ENCODE measurements at regions not wholly inside any gene's neighbourhood (a gene's known extent, or its start where the extent isn't known, plus 50 kb on each side); places are given as distances from the start of the nearest gene placed in this dataset.

DNA sequence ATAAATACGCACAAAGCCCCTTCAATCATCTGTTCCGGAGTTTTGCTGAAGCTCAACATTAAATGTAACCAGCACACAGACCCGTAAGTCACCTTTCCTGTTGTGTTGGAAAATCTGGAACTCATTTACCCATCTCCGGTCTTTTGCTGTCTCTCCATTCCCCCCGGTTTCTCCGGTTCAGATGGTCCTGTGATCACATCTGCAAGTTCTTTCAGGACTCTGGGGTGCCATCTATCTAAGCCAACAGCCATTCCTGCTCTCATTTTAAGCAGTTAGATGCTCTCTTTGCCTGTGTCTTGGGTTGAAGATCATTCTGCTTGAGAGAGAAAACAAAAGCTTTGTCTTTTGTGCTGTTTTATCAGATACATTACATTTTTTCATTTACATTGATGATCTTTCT, 91.7 kb upstream of the TGIF1 start:
- no peak for TF ChIP-seq EP300 (IDR thresholded peaks at IDR 0.05)
- TF ChIP-seq, protein P1, sequence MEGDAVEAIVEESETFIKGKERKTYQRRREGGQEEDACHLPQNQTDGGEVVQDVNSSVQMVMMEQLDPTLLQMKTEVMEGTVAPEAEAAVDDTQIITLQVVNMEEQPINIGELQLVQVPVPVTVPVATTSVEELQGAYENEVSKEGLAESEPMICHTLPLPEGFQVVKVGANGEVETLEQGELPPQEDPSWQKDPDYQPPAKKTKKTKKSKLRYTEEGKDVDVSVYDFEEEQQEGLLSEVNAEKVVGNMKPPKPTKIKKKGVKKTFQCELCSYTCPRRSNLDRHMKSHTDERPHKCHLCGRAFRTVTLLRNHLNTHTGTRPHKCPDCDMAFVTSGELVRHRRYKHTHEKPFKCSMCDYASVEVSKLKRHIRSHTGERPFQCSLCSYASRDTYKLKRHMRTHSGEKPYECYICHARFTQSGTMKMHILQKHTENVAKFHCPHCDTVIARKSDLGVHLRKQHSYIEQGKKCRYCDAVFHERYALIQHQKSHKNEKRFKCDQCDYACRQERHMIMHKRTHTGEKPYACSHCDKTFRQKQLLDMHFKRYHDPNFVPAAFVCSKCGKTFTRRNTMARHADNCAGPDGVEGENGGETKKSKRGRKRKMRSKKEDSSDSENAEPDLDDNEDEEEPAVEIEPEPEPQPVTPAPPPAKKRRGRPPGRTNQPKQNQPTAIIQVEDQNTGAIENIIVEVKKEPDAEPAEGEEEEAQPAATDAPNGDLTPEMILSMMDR (IDR thresholded peaks at IDR 0.05) = no peak
